MM.1S (cell line): ENCODE measurements at regions not wholly inside any gene's neighbourhood (a gene's known extent, or its start where the extent isn't known, plus 50 kb on each side); places are given as distances from the start of the nearest gene placed in this dataset.

Experiments
- DNase-seq: peaks from one replicate; pipeline ENCODE4 v3.0.0-alpha.2; 2015
- H2AFZ ChIP-seq: fragments of 300-600 bp; sonication (generic); 2 replicates; pipeline ENCODE4 v1.6.0; 2016; ENCODE audit warnings: antibody characterized with exemption, low read length
- H3F3A ChIP-seq: fragments of 300-600 bp; sonication (generic); 2 replicates; pipeline ENCODE4 v1.6.1; 2016; ENCODE audit warnings: mild to moderate bottlenecking, antibody characterized with exemption, low read length, moderate library complexity, mixed read lengths; ENCODE audit not compliant: insufficient read depth
- H3K27ac ChIP-seq: fragments of 300-600 bp; sonication (generic); 2 replicates; pipeline ENCODE4 v1.5.1; 2016; ENCODE audit warnings: mild to moderate bottlenecking, low read length
- H3K27me3 ChIP-seq: fragments of 300-600 bp; sonication (generic); replicated peaks from 2 replicates; pipeline ENCODE4 v1.6.0; 2016; ENCODE audit warnings: low read length; ENCODE audit not compliant: insufficient read depth
- H3K36me3 ChIP-seq: fragments of 300-600 bp; sonication (generic); replicated peaks from 2 replicates; pipeline ENCODE4 v1.6.1; 2016; ENCODE audit warnings: mild to moderate bottlenecking, low read length, mixed read lengths; ENCODE audit not compliant: insufficient read depth
- H3K4me1 ChIP-seq: fragments of 300-600 bp; sonication (generic); 2 replicates; pipeline ENCODE4 v1.6.1; 2016; ENCODE audit warnings: low read length, mixed read lengths
- H3K4me2 ChIP-seq: fragments of 300-600 bp; sonication (generic); 2 replicates; pipeline ENCODE4 v1.6.0; 2016; ENCODE audit warnings: low read depth, low read length
- H3K4me3 ChIP-seq: fragments of 300-600 bp; sonication (generic); 2 replicates; pipeline ENCODE4 v1.5.1; 2016; ENCODE audit warnings: low read length, mixed read lengths
- H3K79me2 ChIP-seq: fragments of 300-600 bp; sonication (generic); 2 replicates; pipeline ENCODE4 v1.6.1; 2016; ENCODE audit warnings: mixed run types, low read length, mixed read lengths
- H3K9ac ChIP-seq: fragments of 300-600 bp; sonication (generic); 2 replicates; pipeline ENCODE4 v1.6.1; 2016; ENCODE audit warnings: low read length, mixed read lengths
- H3K9me2 ChIP-seq: fragments of 300-600 bp; sonication (generic); replicated peaks from 2 replicates; pipeline ENCODE4 v1.6.1; 2016; ENCODE audit warnings: mild to moderate bottlenecking, low read length, mixed read lengths; ENCODE audit not compliant: insufficient read depth
- H3K9me3 ChIP-seq: fragments of 300-600 bp; sonication (generic); replicated peaks from 2 replicates; pipeline ENCODE4 v1.6.1; 2016; ENCODE audit warnings: mild to moderate bottlenecking, low read length, mixed read lengths; ENCODE audit not compliant: insufficient read depth
- H4K20me1 ChIP-seq: fragments of 300-600 bp; sonication (generic); 2 replicates; pipeline ENCODE4 v1.6.1; 2016; ENCODE audit warnings: mild to moderate bottlenecking, low read length, moderate library complexity, mixed read lengths; ENCODE audit not compliant: insufficient read depth
- EZH2 ChIP-seq: fragments of 300-600 bp; sonication (generic); optimal IDR thresholded peaks from 2 replicates; pipeline ENCODE3; 2017; ENCODE audit warnings: low read depth, mild to moderate bottlenecking, antibody characterized with exemption, low read length, mixed read lengths
- EZH2phosphoT487 ChIP-seq: fragments of 300-600 bp; sonication (generic); IDR thresholded peaks from 2 replicates; pipeline ENCODE4 v1.6.1; 2018; ENCODE audit warnings: antibody characterized with exemption, low read length
- TF ChIP-seq, protein P1 (sequence below): fragments of 300-600 bp; sonication (generic); IDR thresholded peaks from 2 replicates; pipeline ENCODE4 v1.5.1; 2016; ENCODE audit warnings: antibody characterized with exemption, low read length, mixed read lengths

DNA sequence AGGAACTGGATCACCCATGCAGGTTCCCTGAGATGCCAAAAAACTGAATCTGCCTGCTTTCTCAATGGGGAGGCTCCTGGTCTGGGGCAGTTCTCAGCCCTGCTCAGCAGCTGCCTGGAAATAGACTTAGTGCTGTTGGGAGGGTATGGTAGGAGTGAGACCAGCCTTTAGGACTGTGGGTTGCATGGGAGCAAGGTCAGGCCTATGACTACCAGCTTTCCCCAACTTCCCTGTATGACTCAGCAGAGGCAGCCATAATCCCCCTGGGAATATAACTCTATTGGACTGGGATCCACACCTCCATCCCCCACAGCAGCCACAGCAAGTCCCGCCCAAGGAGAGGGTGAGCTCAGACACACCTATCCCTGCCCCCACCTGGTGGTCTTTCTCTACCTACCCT, 87.0 kb downstream of the CFAP44 start:
- H3K4me2 ChIP-seq, result no peak overlapping the region
- H3K9ac ChIP-seq, result no peak overlapping the region
- no peaks in the 10 kb centered on the region for H4K20me1 ChIP-seq
- no peaks in the 10 kb centered on the region for H3K27me3 ChIP-seq
- H3K9me3 ChIP-seq, result no peaks in the 10 kb centered on the region
- no peaks in the 10 kb centered on the region for H3F3A ChIP-seq
- DNase-seq, result no peak
- no peak overlapping the region for H2AFZ ChIP-seq
- H3K4me3 ChIP-seq, result no peak overlapping the region
- no peak for TF ChIP-seq EZH2phosphoT487
- TF ChIP-seq, protein P1, sequence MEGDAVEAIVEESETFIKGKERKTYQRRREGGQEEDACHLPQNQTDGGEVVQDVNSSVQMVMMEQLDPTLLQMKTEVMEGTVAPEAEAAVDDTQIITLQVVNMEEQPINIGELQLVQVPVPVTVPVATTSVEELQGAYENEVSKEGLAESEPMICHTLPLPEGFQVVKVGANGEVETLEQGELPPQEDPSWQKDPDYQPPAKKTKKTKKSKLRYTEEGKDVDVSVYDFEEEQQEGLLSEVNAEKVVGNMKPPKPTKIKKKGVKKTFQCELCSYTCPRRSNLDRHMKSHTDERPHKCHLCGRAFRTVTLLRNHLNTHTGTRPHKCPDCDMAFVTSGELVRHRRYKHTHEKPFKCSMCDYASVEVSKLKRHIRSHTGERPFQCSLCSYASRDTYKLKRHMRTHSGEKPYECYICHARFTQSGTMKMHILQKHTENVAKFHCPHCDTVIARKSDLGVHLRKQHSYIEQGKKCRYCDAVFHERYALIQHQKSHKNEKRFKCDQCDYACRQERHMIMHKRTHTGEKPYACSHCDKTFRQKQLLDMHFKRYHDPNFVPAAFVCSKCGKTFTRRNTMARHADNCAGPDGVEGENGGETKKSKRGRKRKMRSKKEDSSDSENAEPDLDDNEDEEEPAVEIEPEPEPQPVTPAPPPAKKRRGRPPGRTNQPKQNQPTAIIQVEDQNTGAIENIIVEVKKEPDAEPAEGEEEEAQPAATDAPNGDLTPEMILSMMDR, result no peak
- no peaks in the 10 kb centered on the region for H3K36me3 ChIP-seq
- no peak overlapping the region for H3K27ac ChIP-seq
- H3K79me2 ChIP-seq, result no peaks in the 10 kb centered on the region
- no peaks in the 10 kb centered on the region for H3K9me2 ChIP-seq
- no peaks in the 10 kb centered on the region for H3K4me1 ChIP-seq

DNA sequence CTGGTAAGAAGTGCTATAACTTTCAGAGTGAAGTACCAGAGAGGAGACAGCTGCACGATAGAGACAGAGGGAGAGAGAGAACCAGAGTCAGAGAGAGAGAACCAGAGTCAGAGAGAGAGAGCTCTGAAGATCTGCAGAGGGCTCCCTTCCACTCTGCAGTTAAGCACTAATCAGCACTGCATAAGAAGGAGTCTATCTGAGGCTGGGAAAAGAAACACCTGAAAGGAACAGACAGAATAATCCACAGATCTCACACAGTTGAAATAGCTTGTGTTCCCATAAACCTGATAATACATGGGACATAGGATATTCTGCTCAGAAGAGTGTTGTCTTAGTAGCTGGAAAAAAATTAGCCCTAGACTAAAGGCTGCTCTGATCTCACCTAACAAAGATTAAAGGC, 87.6 kb downstream of the CFAP44 start:
- no peaks in the 10 kb centered on the region for H3K27me3 ChIP-seq
- no peaks in the 10 kb centered on the region for H3F3A ChIP-seq
- no peak overlapping the region for H3K27ac ChIP-seq
- no peak overlapping the region for H3K4me3 ChIP-seq
- H3K4me1 ChIP-seq, result no peaks in the 10 kb centered on the region
- H3K9me2 ChIP-seq, result no peaks in the 10 kb centered on the region
- DNase-seq, result no peak
- no peaks in the 10 kb centered on the region for H4K20me1 ChIP-seq
- H3K79me2 ChIP-seq, result no peaks in the 10 kb centered on the region
- H3K9ac ChIP-seq, result no peak overlapping the region
- no peak overlapping the region for H3K4me2 ChIP-seq
- no peak overlapping the region for H2AFZ ChIP-seq
- H3K9me3 ChIP-seq, result no peaks in the 10 kb centered on the region
- TF ChIP-seq, protein P1, result no peak
- TF ChIP-seq EZH2phosphoT487, result no peak
- H3K36me3 ChIP-seq, result no peaks in the 10 kb centered on the region

DNA sequence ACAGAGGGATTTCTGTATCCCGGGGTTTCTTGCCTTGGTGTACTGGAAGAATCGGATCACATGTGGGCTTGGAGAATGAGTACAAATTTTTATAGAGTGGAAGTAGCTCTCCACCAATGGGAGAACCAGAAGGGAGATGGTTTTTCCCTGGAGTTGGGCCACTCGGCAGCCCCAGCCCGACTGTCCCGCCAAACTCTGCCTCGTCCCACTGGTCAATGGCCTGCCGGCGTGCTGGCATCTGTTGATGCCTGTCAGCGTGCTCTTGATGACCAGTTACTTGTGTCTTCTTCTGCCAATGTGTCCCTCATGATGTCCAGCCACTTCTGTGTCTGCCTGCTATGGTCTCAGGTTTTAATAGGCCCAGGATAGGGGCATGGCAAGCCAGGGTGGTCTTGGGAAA, 100.5 kb downstream of the CFAP44 start:
- H3K4me2 ChIP-seq, result no peak overlapping the region
- no peaks in the 10 kb centered on the region for H3K79me2 ChIP-seq
- no peaks in the 10 kb centered on the region for H3K9me2 ChIP-seq
- no peak overlapping the region for H3K9ac ChIP-seq
- no peak for TF ChIP-seq EZH2
- TF ChIP-seq, protein P1, result no peak
- no peak for TF ChIP-seq EZH2phosphoT487
- no peaks in the 10 kb centered on the region for H3K36me3 ChIP-seq
- DNase-seq, result no peak
- H2AFZ ChIP-seq, result no peak overlapping the region
- no peak overlapping the region for H3K27ac ChIP-seq
- no peaks in the 10 kb centered on the region for H3K27me3 ChIP-seq
- H4K20me1 ChIP-seq, result no peaks in the 10 kb centered on the region
- no peaks in the 10 kb centered on the region; the same call in 1 of the 2 replicates for H3F3A ChIP-seq
- no peaks in the 10 kb centered on the region for H3K9me3 ChIP-seq
- H3K4me1 ChIP-seq, result 0 out of 2 replicates have a peak, but pooled peaks cover 8% of the 10 kb centered on the region
- no peak overlapping the region for H3K4me3 ChIP-seq
